ENCODE measurements at regions not wholly inside any gene's neighbourhood (a gene's known extent, or its start where the extent isn't known, plus 50 kb on each side); places are given as distances from the start of the nearest gene placed in this dataset.

- CTCF ChIA-PET = no interaction called here
- no peaks in the 10 kb centered on the region for H3K9me3 Mint-ChIP-seq
- DNase-seq = no peak
- no peak overlapping the region for H3K27ac Mint-ChIP-seq
- no peaks in the 10 kb centered on the region for H3K36me3 ChIP-seq (ENCODE audit: insufficient read depth, low read length)
- H3K27ac ChIP-seq (ENCODE audit: low read depth, low read length) = no peak overlapping the region
- POLR2A ChIA-PET = no interaction called here
- no peaks in the 10 kb centered on the region for H3K4me1 ChIP-seq (ENCODE audit: insufficient read depth, low read length)
- no peaks in the 10 kb centered on the region for H3K4me1 Mint-ChIP-seq
- H3K9me3 ChIP-seq (ENCODE audit: low read length) = no peaks in the 10 kb centered on the region
- no peak overlapping the region for H3K4me3 ChIP-seq (ENCODE audit: low read length)
- H3K4me3 Mint-ChIP-seq = no peak overlapping the region
- no peaks in the 10 kb centered on the region for H3K27me3 ChIP-seq (ENCODE audit: insufficient read depth, low read length, poor library complexity, severe bottlenecking)
- peaks cover 4% of the 10 kb centered on the region in 2 donors for H3K27me3 Mint-ChIP-seq
- H3K36me3 Mint-ChIP-seq = no peaks in the 10 kb centered on the region
Observed at GRCh38 chr3:72248389-72248761, 463.4 kb upstream of the PROK2 start.

- Histone ChIP-seq H3K36me3 (ENCODE audit: insufficient read depth, low read length) (no peaks in the 10 kb centered on the region), H3K4me3 (ENCODE audit: low read length) (no peak overlapping the region), H3K9me3 (ENCODE audit: low read length) (no peaks in the 10 kb centered on the region), H3K4me1 (ENCODE audit: insufficient read depth, low read length) (no peaks in the 10 kb centered on the region), H3K27ac (ENCODE audit: low read depth, low read length) (no peak overlapping the region), H3K27me3 (ENCODE audit: insufficient read depth, low read length, poor library complexity, severe bottlenecking) (no peaks in the 10 kb centered on the region)
- Mint-ChIP-seq H3K36me3 (no peaks in the 10 kb centered on the region), H3K9me3 (no peaks in the 10 kb centered on the region), H3K4me1 (no peaks in the 10 kb centered on the region), H3K27me3 (peaks cover 4% of the 10 kb centered on the region in 2 donors), H3K27ac (no peak overlapping the region), H3K4me3 (no peak overlapping the region)
- ChIA-PET POLR2A (no interaction called here), CTCF (no interaction called here)
- no peak for DNase-seq
Observed at GRCh38 chr3:72247645-72248388, 462.9 kb upstream of the PROK2 start.

- no peaks in the 10 kb centered on the region for H3K4me1 Mint-ChIP-seq
- no peak overlapping the region for H3K27ac ChIP-seq (ENCODE audit: low read depth, low read length)
- POLR2A ChIA-PET = no interaction called here
Observed at GRCh38 chr3:72247126-72247525, 462.2 kb upstream of the PROK2 start.

GRCh38 chr3:72246685-72247084 is 461.7 kb upstream of the PROK2 start:
- H3K4me3 ChIP-seq (ENCODE audit: low read length) = no peak overlapping the region
- POLR2A ChIA-PET = no interaction called here
- no peak overlapping the region for H3K27ac ChIP-seq (ENCODE audit: low read depth, low read length)
- Mint-ChIP-seq H3K4me1 (no peaks in the 10 kb centered on the region), H3K9me3 (no peaks in the 10 kb centered on the region), H3K4me3 (peak overlapping the region in 1 of 7 donors; percentile 71), H3K36me3 (no peaks in the 10 kb centered on the region), H3K27ac (no peak overlapping the region), H3K27me3 (peaks cover 2 to 4% of the 10 kb centered on the region in 2 donors)
- H3K4me1 ChIP-seq (ENCODE audit: insufficient read depth, low read length) = no peaks in the 10 kb centered on the region
- H3K9me3 ChIP-seq (ENCODE audit: low read length) = no peaks in the 10 kb centered on the region
- H3K36me3 ChIP-seq (ENCODE audit: insufficient read depth, low read length) = no peaks in the 10 kb centered on the region
- CTCF ChIA-PET = no interaction called here
- DNase-seq = no peak
- no peaks in the 10 kb centered on the region for H3K27me3 ChIP-seq (ENCODE audit: insufficient read depth, low read length, poor library complexity, severe bottlenecking)

More at GRCh38 chr3:72247126-72247525, 462.2 kb upstream of the PROK2 start:
- no peaks in the 10 kb centered on the region for H3K36me3 ChIP-seq (ENCODE audit: insufficient read depth, low read length)
- H3K27me3 Mint-ChIP-seq = peaks cover 3 to 4% of the 10 kb centered on the region in 2 donors
- DNase-seq = no peak
- H3K4me3 ChIP-seq (ENCODE audit: low read length) = no peak overlapping the region
- H3K9me3 Mint-ChIP-seq = no peaks in the 10 kb centered on the region
- H3K27me3 ChIP-seq (ENCODE audit: insufficient read depth, low read length, poor library complexity, severe bottlenecking) = no peaks in the 10 kb centered on the region
- H3K9me3 ChIP-seq (ENCODE audit: low read length) = no peaks in the 10 kb centered on the region
- no peak overlapping the region for H3K27ac Mint-ChIP-seq
- H3K4me3 Mint-ChIP-seq = no peak overlapping the region
- CTCF ChIA-PET = no interaction called here
- H3K36me3 Mint-ChIP-seq = no peaks in the 10 kb centered on the region
- H3K4me1 ChIP-seq (ENCODE audit: insufficient read depth, low read length) = no peaks in the 10 kb centered on the region

- H3K4me3 ChIP-seq (ENCODE audit: low read length) = no peak overlapping the region
- no peak for DNase-seq
- ChIA-PET POLR2A (interaction anchor here (0.6 kb wide), 1 partner anchor 255 kb away, joined by 3 read pairs; no protein-coding TSS in a partner anchor), CTCF (no interaction called here)
- no peak overlapping the region for H3K27ac ChIP-seq (ENCODE audit: low read depth, low read length)
- no peaks in the 10 kb centered on the region for H3K36me3 ChIP-seq (ENCODE audit: insufficient read depth, low read length)
- H3K36me3 Mint-ChIP-seq = no peaks in the 10 kb centered on the region
- H3K27me3 Mint-ChIP-seq = peaks cover 2 to 7% of the 10 kb centered on the region in 2 donors
- H3K9me3 Mint-ChIP-seq = no peaks in the 10 kb centered on the region
- no peaks in the 10 kb centered on the region for H3K4me1 Mint-ChIP-seq
- no peaks in the 10 kb centered on the region for H3K27me3 ChIP-seq (ENCODE audit: insufficient read depth, low read length, poor library complexity, severe bottlenecking)
- H3K27ac Mint-ChIP-seq = no peak overlapping the region
- H3K4me3 Mint-ChIP-seq = no peak overlapping the region
- H3K4me1 ChIP-seq (ENCODE audit: insufficient read depth, low read length) = no peaks in the 10 kb centered on the region
- no peaks in the 10 kb centered on the region for H3K9me3 ChIP-seq (ENCODE audit: low read length)
Observed at GRCh38 chr3:72245183-72245811, 460.3 kb upstream of the PROK2 start.

- Mint-ChIP-seq H3K4me3 (no peak overlapping the region), H3K27me3 (peaks cover 2 to 7% of the 10 kb centered on the region in 2 donors), H3K9me3 (no peaks in the 10 kb centered on the region), H3K27ac (no peak overlapping the region), H3K36me3 (no peaks in the 10 kb centered on the region), H3K4me1 (no peaks in the 10 kb centered on the region)
- Histone ChIP-seq H3K27me3 (ENCODE audit: insufficient read depth, low read length, poor library complexity, severe bottlenecking) (no peaks in the 10 kb centered on the region), H3K9me3 (ENCODE audit: low read length) (no peaks in the 10 kb centered on the region), H3K36me3 (ENCODE audit: insufficient read depth, low read length) (no peaks in the 10 kb centered on the region), H3K4me1 (ENCODE audit: insufficient read depth, low read length) (no peaks in the 10 kb centered on the region), H3K27ac (ENCODE audit: low read depth, low read length) (no peak overlapping the region), H3K4me3 (ENCODE audit: low read length) (no peak overlapping the region)
- ChIA-PET POLR2A (no interaction called here), CTCF (no interaction called here)
- DNase-seq = no peak
Observed at GRCh38 chr3:72244396-72244795, 459.4 kb upstream of the PROK2 start.

- Mint-ChIP-seq H3K4me3 (no peak overlapping the region), H3K27ac (no peak overlapping the region), H3K9me3 (no peaks in the 10 kb centered on the region), H3K4me1 (no peaks in the 10 kb centered on the region), H3K27me3 (peaks cover 2 to 8% of the 10 kb centered on the region in 2 donors), H3K36me3 (no peaks in the 10 kb centered on the region)
- ChIA-PET POLR2A (no interaction called here), CTCF (no interaction called here)
- Histone ChIP-seq H3K4me1 (ENCODE audit: insufficient read depth, low read length) (no peaks in the 10 kb centered on the region), H3K27ac (ENCODE audit: low read depth, low read length) (no peak overlapping the region), H3K9me3 (ENCODE audit: low read length) (no peaks in the 10 kb centered on the region), H3K36me3 (ENCODE audit: insufficient read depth, low read length) (no peaks in the 10 kb centered on the region), H3K4me3 (ENCODE audit: low read length) (no peak overlapping the region), H3K27me3 (ENCODE audit: insufficient read depth, low read length, poor library complexity, severe bottlenecking) (no peaks in the 10 kb centered on the region)
- no peak for DNase-seq
Observed at GRCh38 chr3:72242326-72242725, 457.4 kb upstream of the PROK2 start.

- no peak overlapping the region for H3K4me3 Mint-ChIP-seq
- Histone ChIP-seq H3K9me3 (ENCODE audit: low read length) (no peaks in the 10 kb centered on the region), H3K27ac (ENCODE audit: low read depth, low read length) (no peak overlapping the region), H3K36me3 (ENCODE audit: insufficient read depth, low read length) (no peaks in the 10 kb centered on the region), H3K4me1 (ENCODE audit: insufficient read depth, low read length) (no peaks in the 10 kb centered on the region), H3K27me3 (ENCODE audit: insufficient read depth, low read length, poor library complexity, severe bottlenecking) (no peaks in the 10 kb centered on the region), H3K4me3 (ENCODE audit: low read length) (no peak overlapping the region)
- H3K36me3 Mint-ChIP-seq = peaks cover 0 to 1% (median 0%) of the 10 kb centered on the region in 3 donors
- no peaks in the 10 kb centered on the region for H3K4me1 Mint-ChIP-seq
- no peak for DNase-seq
- no peaks in the 10 kb centered on the region for H3K9me3 Mint-ChIP-seq
- ChIA-PET POLR2A (no interaction called here), CTCF (no interaction called here)
- no peak overlapping the region for H3K27ac Mint-ChIP-seq
- H3K27me3 Mint-ChIP-seq = peaks cover 2 to 8% of the 10 kb centered on the region in 2 donors
Observed at GRCh38 chr3:72241525-72241924, 456.6 kb upstream of the PROK2 start.
